ENCODE measurements at regions not wholly inside any gene's neighbourhood (a gene's known extent, or its start where the extent isn't known, plus 50 kb on each side); places are given as distances from the start of the nearest gene placed in this dataset.

- no peak for FAIRE-seq
Observed at GRCh38 chr6:145213614-145214013, 521.7 kb downstream of the EPM2A start.

DNA sequence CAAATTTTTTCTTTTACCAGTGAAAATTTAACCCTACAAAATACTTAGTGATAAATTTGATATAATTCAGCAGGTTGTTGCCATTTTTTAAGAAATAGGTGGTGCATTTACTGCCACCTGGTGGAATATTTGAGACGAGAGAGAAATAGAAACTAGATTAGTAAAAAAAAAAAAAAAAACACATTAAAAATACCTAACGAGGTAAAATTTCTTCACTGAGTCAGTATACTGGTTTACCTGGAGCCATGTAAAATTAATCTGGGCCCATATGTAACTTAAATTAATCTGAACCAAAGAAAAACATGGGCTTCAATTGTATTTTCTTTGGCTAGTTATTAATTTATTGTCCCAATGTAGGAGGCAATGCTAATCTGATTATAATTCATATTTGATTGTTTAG lies 520.8 kb downstream of the EPM2A start:
- peak; percentile 77 for FAIRE-seq

DNA sequence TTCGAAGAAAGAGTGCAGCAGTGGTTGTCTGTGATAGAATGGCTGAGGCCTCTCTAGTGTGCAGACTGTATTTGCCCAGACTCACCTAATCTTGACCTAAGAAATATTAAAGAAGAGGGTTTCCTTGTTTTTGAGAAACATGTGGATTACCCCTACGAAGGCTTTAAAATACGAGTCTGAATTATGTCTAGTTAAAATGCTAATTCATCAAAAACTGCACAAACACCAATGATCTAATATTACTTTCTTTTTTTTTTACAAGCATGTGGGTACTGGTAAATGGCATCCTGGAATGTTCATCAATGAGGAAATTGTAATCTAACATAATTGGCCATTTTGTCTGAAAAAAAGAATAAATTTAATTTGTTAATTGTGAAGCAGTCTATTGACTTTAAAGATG lies 510.9 kb downstream of the EPM2A start:
- no peak for FAIRE-seq

DNA sequence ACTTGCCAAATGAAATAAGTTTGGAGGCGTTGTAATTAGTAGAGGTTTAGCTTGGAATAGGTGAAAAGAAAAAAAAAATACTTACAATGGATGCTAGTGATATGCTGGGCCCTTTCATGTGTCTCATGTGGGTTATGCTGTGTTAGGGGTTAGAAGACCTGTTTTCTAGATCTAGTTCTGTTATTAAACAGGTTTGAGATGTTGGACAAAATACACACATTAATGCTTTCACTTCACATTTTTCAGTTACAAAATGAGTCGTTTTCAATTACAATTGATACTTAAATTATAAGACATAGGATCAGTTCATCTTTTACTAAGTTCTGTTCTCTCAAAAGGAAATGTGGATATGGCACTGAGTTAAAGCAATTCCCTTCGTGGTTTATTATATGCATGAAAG lies 509.8 kb downstream of the EPM2A start:
- no peak for FAIRE-seq

DNA sequence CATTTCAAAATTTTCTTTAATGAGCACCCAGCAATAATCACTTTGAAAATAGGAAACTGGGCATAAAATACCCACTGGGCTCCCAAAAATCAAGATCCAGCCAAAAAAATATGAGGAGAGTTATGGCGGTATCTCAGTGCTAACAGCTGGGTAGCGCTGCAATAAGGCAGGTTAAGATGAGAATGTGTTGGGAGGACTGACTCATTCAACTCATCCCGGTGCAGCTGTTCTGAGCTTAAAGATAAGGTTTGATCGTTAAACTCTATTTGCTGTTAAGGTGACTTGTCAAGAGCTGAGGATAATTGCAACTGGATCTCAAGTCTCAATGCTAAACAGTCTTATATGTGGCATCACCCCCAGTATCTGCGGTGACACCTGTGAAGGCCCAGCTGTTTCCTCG lies 507.7 kb downstream of the EPM2A start:
- no peak for FAIRE-seq

DNA sequence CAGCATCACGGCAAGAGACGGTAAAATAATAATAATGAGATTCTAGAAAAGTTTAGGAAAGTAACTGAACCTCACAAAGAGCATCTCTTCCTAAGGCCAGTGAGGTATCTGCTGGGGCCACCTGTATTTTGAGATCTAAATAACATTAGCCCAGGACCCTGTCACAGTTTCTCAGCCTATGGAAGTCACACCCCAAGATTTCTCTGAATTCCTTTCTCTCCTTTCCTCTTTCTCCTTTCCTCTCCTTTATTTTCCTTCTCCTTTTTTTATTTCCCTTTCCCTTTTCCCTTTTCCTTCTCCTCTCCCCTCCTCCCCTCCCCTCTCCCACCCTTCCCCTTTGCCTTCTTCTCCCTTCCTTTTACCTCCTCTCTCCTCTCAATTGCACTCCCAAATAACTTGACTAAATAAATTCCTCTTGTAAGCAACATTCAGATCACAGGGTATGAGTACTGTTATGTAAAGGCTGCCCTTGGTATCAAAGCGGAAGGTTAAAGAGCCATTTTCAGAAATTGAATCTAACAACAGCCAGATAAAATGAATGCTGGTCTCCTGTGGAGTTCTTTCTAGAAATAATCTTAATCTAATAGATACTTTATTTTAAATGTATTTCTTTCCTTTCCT lies 506.2 kb downstream of the EPM2A start:
- FAIRE-seq: no peak

- FAIRE-seq: no peak
Observed at GRCh38 chr6:145233955-145234354, 501.4 kb downstream of the EPM2A start.

DNA sequence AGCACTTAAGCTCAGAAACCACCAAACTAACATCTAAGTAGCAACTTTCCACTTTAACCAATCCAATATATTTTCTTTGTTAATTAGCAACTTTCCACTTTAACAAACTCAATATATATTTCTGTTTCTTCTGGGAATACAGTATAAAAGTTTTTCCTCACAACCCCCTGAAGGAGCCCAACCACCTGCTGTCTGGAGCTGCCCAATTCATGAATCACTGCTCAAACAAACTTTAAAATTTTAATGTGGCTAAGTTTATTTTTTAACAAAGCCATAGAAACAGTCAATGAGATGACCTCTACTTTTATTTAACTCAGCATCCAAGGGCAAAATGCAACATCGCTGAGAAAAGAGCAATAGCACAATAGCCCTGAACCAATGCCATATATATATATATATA lies 500.1 kb downstream of the EPM2A start:
- no peak for FAIRE-seq

GRCh38 chr6:145238787-145239186 lies 496.5 kb downstream of the EPM2A start:
- FAIRE-seq: no peak

GRCh38 chr6:145241039-145241438 lies 494.3 kb downstream of the EPM2A start:
- FAIRE-seq: no peak

DNA sequence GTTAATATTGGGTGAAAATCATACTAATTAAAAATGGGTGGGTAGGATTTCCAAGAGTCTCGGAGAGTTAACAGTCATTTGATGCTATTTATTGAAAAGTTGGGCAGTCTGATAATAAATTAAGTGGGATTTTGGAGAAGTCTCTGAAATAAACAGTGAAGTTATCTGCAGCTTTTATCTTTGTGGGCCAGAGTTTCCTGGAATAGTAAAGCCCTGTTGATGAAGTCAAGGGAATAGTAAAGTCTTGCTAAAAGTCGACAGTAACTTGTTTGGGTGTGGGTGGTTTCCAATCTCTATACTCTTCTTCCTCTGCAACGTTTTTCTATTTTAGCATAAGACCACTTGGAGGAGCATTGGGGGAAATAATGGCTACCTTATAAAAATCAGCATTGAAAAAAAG lies 493.6 kb downstream of the EPM2A start:
- no peak for FAIRE-seq

DNA sequence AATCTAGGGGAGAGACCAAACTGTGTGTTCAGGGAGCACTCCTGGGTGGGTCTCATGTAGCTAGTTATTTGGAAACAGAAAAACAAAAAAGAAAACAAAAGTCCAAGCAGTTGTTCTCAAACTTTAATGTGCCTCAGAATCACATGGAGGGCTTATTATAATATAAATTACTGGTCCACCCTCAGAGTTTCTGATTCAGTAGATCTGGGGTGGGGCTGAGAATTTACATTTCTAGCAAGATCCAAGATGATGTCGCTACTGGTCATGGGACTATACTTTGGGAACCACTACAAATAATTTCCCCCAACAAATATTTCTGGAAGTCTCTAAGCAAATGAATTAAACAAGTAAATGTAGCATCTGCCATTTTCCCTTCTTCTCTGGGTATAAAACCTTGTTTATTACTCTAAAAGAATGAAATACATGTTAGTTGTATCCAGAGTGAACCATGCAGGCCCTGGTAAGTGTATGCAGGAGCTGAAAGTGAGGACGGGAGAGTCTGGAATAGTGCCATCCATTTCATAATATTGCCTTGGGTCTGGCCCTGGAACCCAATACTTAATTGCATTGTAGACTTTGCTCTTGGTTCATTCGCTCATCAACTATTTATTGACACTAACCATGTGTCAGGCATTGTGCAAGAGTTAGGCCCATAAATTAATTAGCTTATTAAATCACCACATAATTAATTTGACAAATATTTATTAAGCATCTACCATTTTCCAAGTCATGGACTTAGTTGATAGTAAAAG lies 490.8 kb downstream of the EPM2A start:
- no peak for FAIRE-seq

- no peak for FAIRE-seq
Observed at GRCh38 chr6:145245119-145245518, 490.2 kb downstream of the EPM2A start.

- FAIRE-seq: no peak
Observed at GRCh38 chr6:145247692-145248419, 487.5 kb downstream of the EPM2A start.

DNA sequence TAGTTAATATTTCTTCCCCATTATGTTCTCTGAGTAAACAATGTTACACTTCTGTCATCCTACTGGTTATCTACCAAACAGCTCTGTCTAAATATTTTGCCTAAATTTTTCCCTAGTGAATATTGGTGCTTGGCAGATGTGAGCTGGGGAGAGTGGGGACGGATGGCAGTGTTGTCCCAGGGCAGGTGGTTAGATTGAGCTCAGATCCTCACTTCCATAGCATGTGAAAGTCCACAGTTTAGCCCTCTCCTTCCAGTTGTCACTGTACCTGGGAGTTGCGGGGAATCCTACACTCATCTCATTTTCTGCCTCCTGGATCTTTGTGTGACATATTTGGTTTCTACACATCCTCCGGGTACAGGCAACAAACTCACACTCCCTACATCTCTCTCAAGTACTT lies 484.9 kb downstream of the EPM2A start:
- FAIRE-seq: no peak

- no peak for FAIRE-seq
Observed at GRCh38 chr6:145252737-145253136, 482.6 kb downstream of the EPM2A start.

- no peak for FAIRE-seq
Observed at GRCh38 chr6:145254649-145255401, 480.5 kb downstream of the EPM2A start.

- no peak for FAIRE-seq
Observed at GRCh38 chr6:145257704-145258103, 477.6 kb downstream of the EPM2A start.

GRCh38 chr6:145258122-145258521 lies 477.2 kb downstream of the EPM2A start:
- FAIRE-seq: no peak

GRCh38 chr6:145260484-145261175 lies 474.7 kb downstream of the EPM2A start:
- no peak for FAIRE-seq

GRCh38 chr6:145261758-145262157 lies 473.6 kb downstream of the EPM2A start:
- FAIRE-seq: no peak

GRCh38 chr6:145262771-145263170 lies 472.5 kb downstream of the EPM2A start:
- no peak for FAIRE-seq

DNA sequence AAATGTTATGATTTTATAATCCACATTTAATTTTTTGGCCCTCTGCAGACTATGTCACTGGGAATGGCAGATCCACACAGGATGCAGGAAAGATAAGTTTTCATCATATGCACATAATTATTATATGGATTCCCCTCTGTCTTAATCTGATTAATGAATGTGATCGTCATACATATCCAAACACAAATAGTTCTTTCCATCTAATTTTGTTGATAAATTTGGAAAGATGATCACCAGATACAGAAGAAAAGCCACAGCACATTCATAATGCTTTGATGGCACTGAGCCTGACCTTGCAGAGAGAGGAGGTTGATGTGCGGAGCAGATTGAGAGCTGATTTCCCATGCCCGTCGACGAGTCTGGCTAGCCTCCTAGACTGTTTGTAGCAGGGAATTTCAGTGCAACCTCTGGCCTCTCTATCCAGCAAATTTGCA lies 471.5 kb downstream of the EPM2A start:
- no peak for FAIRE-seq
